Kidney capillary endothelial cell (primary cell): ENCODE measurements at regions not wholly inside any gene's neighbourhood (a gene's known extent, or its start where the extent isn't known, plus 50 kb on each side); places are given as distances from the start of the nearest gene placed in this dataset.
"Not testable (repeated sequence)": the region's sequence is repeated elsewhere in the genome, so short reads cannot be mapped to it uniquely, and the experiment has no call there.

Experiments
- DNase-seq: peaks from one replicate; pipeline ENCODE4 v3.0.0-alpha.2; 2018; ENCODE audit warnings: low spot score

DNA sequence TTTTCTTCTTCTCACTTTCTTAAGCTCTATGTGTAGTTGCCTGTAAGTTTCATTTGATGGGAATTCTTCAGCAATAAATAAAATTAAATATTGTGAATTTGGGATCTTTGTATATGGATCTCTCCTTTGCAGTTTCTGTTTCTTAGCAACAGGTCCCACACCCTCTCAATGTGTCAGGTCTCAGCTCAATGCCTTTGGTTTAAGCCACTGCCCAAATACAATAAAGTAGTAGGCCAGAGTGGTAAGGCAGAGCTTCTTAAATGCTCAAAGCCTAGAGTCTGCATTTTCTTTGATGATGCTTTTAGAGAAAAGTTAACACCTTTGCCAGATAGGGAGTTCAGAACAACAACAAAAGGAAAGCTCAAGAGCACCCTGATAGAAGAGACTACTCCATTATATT lies 343.7 kb downstream of the NSUN3 start:
- DNase-seq, result no peak

GRCh38 chr3:94412936-94413335 lies 350.1 kb downstream of the NSUN3 start:
- not testable (repeated sequence) for DNase-seq

DNA sequence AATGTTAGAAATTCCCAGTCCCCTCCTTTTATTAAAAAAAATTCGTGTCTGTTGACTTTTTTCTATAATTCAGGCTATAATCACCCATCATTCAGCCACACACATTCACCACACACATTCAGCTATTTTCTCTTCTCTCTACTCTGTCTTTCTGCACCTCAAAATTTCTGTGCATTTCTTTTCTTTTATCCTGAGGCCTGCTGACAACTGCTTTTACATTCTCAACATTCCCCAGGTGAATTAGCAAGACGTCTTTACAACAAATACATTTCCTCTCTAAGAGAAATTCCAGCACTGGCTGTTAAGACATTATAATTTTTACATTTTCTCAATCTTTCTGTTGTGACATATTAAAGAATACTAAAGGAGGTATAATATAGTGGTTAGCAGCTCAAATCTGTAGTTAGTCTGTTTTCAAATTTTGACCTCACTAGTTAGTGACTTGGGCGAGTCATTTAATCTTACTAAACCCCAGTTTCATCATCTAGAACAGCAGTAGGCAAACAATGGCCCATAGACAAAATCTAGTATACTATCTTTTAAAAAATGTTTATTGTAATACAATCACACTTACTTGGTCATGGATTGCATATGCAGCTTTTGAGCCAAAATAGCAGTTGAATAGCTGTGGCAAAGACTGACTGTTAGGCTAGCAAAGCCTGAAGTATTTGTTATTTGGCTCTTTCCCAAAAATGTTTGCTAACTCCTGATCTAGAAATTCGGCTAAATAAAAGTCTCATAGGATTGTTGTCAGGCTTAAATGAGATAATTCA lies 350.7 kb downstream of the NSUN3 start:
- no peak for DNase-seq

DNA sequence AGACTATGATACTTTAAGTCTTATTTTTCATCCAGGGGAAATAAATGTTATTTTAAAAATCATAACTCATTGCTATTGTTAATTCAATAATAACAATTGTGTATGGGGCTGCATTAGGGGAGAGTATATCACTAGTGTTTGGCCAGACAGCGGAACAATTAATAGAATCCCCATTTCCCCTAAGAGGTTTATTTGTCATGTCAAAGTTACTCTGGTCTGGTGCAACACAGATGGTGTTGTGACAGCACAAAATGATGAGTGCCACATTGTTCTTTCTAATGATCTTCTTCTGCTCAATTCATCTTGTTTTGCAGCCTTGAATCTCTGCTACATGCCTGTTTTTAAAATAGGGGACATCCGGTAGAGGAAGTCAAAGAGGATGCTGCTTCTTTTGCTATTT lies 351.6 kb downstream of the NSUN3 start:
- peak; percentile 21 for DNase-seq

GRCh38 chr3:94416768-94417167 lies 353.9 kb downstream of the NSUN3 start:
- DNase-seq, result no peak

- DNase-seq, result no peak
Observed at GRCh38 chr3:94417963-94418455, 355.1 kb downstream of the NSUN3 start.

- no peak for DNase-seq
Observed at GRCh38 chr3:94420931-94421330, 358.1 kb downstream of the NSUN3 start.

- no peak for DNase-seq
Observed at GRCh38 chr3:94423578-94423977, 360.7 kb downstream of the NSUN3 start.

DNA sequence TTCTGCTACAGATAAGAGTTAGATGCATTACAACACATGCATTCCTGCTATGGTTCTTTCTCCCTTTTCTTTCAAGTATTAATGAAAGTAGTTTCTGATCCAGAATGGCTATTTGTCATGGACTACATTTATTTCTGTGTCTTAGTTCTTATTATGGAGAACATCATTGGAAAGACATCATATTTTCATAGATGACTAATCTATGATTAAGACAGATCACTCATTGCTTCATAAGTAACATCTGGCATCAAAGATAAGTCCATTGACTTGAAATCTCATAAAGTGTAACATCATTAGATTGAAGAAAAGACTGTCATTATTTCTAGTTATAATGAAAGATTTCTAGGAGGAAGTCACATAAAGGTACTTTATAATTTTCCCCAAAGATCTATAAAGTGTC lies 366.7 kb downstream of the NSUN3 start:
- no peak for DNase-seq

DNA sequence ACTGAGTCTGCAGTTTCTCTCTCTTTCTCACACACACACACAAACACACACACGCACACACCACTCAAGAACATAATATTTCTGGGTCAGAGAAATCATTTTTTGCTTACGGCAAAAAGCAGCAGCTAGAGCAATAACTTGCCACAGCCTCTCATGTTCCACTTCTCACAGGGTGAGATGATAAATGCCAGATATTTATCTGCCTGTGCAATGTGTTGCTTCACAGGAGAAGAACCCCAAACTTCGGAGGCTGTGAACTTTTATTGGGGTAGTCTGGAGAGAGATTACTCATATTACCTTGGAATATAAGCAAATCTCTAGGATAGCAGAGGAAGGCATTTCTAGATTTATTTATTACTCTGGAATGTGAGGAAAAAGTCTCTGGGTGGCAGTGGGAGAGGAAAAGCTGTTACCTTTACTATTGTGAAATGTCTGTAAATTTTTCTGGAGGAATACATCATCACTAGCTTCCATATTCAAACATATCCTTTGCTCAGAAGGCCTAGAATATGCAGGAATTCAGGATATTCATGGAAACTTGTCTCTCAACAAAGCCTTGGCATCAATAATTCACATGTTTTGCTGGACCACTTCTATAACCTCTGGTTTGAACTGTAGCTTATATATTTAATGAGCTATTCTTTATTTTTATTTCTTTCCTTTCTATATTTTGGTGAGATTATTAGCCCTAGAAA lies 369.2 kb downstream of the NSUN3 start:
- no peak for DNase-seq

DNA sequence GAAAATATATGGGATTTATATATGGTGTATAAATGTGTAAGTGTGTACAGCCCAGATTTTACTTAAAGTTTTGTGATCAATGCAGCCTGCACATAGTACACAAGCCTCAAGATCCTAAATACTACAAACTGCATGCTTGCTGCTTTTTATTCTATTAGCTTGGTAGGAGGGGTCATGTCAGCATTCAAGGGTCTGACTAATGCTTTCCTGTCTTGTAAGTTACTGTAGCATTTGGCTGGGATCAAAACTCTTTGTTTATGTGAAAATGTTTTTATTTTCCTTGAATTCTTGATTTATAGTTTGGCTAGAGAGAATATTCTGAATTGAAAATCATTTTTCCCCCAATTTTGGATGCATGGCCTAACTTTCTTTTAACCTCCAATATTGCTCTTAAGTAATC lies 370.9 kb downstream of the NSUN3 start:
- DNase-seq, result peak; percentile 49

GRCh38 chr3:94440767-94441493 lies 378.1 kb downstream of the NSUN3 start:
- peak; percentile 92 for DNase-seq

DNA sequence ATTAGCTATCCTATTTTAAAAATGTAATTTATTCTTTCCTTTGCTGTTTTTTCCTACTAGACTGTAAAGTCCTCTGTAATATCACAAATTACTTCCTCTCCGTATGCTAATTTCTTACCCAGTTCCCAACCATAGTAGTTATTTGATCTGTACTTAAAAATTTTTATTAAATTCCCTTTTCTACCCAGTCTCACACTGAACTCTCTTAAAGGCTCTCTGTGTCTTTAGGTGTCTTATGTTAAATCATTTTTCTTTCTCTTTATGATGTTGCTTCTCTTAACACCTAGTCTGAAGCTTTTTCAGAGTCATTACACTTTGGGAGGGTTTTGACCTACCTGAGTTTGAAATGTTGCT lies 378.6 kb downstream of the NSUN3 start:
- DNase-seq, result no peak

GRCh38 chr3:94453864-94454263 lies 391.0 kb downstream of the NSUN3 start:
- DNase-seq, result no peak

DNA sequence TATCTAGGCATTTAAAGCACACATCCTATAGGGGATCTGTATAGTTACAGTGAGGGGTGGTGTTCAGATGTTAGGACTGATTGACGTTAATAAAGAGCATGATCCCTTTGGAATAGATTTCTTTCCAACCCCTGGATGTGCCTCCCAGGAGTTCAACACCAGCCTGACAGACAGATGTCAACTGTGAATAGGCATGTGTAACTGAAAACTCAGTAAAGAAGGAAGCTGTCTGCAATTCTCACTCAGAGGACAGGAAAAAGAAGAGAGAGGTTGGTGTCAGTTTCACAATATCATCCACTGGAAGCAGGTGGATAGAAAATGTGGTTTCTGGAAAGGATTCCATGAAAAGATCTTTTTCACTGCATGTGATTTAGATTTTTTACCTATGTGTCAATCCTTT lies 396.3 kb downstream of the NSUN3 start:
- no peak for DNase-seq

DNA sequence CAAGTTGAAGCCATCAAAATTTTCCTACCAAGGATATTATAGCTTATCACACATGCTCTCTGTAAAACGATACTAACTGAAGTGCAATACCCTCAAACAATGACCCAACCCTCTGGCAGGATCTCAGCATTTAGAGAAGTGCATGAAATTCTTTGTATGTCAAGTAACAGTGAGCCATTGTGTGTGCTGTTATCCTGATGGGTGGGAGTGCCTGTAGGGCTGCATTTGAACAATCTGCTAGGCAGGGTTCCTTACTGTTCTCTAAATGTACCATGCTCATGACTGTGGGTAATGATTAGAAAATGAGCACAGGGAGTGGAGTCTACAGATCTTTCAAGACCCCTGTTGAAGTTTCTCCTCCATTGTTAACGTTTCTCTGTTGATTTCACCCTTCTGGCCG lies 398.1 kb downstream of the NSUN3 start:
- DNase-seq, result no peak

- no peak for DNase-seq
Observed at GRCh38 chr3:94462931-94463330, 400.1 kb downstream of the NSUN3 start.

GRCh38 chr3:94472511-94472910 lies 409.6 kb downstream of the NSUN3 start:
- no peak for DNase-seq

DNA sequence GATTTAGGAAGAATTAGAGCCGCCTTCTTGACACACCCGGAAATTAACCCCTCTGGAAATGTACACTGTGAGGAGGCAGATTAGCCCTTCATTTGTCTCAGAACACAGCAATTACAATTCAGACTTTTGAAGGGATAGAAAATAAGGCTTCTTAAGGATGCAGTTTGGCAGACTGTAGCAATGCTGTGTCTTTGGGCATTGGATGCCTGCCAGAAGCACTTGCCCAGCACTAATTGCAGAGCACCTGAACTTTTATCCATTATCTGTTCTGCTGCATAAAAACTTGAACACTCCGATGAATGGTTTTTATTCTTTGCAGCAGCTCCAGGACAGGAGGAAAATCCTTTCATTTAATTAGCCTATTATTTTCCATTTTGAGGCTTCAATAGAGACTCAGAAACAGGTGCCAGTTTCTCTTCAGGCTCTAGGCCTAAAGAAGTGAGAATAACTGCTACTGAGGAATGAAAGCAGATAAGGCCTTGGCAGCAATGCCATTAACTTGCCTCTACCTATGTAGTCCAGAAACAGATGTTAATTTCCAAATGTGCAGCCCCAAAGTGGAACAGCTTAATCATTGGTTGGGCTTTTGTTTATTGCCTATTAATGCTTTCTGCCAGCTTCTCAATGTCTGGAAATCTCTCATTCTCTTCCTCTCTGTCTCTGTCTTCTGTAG lies 418.5 kb downstream of the NSUN3 start:
- no peak for DNase-seq

DNA sequence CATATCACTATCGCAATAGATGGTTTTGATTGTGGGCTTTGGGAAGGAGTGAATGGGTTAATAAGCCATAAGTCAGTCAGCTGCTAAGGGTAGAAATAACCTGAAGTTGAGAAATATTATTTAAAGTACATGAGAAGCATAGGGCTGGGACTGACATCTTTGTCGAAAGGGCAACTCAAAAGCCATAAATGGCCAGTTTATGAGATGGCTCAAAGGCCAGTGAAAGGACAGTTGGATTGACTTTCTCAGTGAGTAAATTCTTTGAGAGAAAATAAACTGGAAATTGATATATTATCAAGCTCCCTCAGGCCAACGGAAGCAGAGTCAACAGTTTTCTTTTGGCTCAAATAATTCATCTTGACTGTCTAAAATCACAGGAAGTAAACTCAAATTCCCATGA lies 419.8 kb downstream of the NSUN3 start:
- DNase-seq, result no peak

DNA sequence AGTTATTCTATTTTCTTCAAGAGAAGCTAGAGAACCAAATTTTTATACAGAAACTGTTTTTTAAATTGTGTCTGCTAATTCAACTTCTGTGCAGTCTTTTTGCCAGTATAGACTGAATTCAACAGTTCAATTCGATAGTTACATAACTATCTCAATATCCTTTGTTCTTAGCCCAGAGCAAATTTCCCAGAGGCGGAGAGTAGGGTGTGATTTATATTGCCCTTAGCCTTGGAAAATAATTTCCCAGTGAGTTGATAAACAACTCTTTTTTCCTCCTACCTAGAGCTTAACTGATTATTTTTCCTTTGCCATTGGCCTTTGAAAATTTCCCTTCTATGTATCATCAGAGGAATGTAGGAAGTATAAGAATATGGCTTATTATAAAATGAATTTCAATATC lies 420.5 kb downstream of the NSUN3 start:
- DNase-seq, result no peak

DNA sequence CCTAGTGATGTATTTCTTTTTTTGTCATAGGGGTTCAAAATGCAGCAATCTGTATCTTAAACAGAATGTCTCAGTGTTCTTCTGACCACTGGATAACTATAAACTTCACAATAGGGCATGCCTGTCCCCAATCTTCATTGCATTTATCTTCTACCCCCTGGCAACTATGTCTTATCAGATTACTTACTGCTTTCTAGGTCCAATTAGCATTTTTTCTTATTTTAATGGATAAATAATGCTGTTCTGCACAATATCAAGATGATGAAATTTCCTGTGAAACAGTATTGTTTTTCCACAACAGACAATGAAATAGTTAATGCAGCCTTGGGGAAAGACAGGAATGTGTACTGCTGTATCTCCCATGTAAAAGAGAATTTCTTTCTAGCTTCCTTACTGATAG lies 432.1 kb downstream of the NSUN3 start:
- no peak for DNase-seq
